Coronary artery (tissue), 2 donors: ENCODE measurements at regions not wholly inside any gene's neighbourhood (a gene's known extent, or its start where the extent isn't known, plus 50 kb on each side); places are given as distances from the start of the nearest gene placed in this dataset.

ENCODE experiments used
- DNase-seq: peaks from one replicate; pipeline ENCODE4 v3.0.0-alpha.2; 2017; ENCODE audit warnings: low spot score
- H3K27ac ChIP-seq, 2 donors: fragments of 200-600 bp; sonication (generic); one replicate each; pipeline ENCODE4 v1.5.1; 2016 to 2019
- H3K4me3 ChIP-seq: fragments of 200-600 bp; sonication (generic); 2 replicates; pipeline ENCODE4 v1.5.1; 2016; ENCODE audit warnings: mild to moderate bottlenecking, moderate library complexity
- CTCF ChIP-seq: fragments of 200-600 bp; sonication (generic); IDR thresholded peaks from one replicate; pipeline ENCODE4 v1.5.1; 2019; ENCODE audit warnings: antibody characterized with exemption

- no peak for DNase-seq
- Histone ChIP-seq H3K4me3 (no peak overlapping the region), H3K27ac (no peak overlapping the region)
- TF ChIP-seq CTCF = no peak
Observed at GRCh38 chr7:15784694-15785030, 98.2 kb upstream of the MEOX2 start.

DNA sequence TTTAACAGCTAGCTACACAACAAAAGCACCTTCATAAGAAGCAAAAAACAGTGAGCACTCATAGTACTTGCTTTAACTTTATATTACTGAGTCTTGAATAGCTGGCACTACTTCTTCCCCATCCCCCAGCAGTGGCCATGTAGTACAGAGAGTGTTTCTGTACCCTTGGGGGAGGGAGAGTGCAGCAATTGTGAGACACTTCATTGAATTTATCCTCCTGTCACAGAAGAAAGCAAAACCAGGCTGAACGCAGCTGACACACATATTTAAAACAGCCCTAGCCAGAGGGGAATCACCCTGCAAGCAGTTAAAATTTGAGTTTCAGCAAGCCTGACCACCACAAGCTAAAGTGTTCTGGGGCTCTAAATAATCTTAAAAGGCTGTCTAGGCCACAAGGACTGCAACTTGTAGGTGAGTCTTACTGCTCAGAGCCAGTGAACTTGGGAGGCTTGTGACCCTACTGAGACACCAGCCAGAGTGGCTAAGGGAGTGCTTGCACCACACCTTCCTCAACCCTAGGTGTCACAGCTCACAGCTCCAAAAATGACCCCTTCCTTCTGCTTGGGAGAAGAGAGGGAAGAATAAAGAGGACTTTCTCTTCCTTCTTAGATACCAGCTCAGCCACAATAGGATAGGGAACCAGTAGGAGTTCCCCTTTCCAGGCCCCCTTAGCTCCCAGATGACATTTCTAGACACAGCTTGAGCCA is 97.7 kb upstream of the MEOX2 start:
- Histone ChIP-seq H3K4me3 (no peak overlapping the region), H3K27ac (no peak overlapping the region)
- no peak for TF ChIP-seq CTCF
- DNase-seq = no peak

- no peak for DNase-seq
- Histone ChIP-seq H3K4me3 (no peak overlapping the region), H3K27ac (no peak overlapping the region)
- TF ChIP-seq CTCF = no peak
Observed at GRCh38 chr7:15782656-15783055, 96.2 kb upstream of the MEOX2 start.

- TF ChIP-seq CTCF = no peak
- no peak for DNase-seq
- Histone ChIP-seq H3K4me3 (no peak overlapping the region), H3K27ac (no peak overlapping the region)
Observed at GRCh38 chr7:15781944-15782343, 95.5 kb upstream of the MEOX2 start.

DNA sequence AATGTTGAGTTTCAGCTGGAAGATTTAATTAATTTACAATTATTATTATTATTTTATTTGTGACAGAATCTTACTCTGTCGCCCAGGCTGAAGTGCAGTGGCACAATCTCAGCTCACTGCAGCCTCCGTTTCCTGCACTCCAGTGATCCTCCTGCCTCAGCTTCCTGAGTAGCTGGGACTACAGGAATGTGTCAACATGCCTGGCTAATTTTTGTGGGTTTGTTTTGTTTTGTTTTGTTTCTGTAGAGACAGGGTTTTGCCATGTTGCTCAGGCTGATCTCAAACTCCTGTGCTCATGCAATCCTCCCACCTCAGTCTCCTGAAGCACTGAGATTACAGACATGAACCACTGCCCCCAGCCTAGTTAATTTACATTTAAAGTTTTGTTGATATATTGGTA is 93.8 kb upstream of the MEOX2 start:
- Histone ChIP-seq H3K4me3 (no peak overlapping the region), H3K27ac (no peak overlapping the region)
- no peak for TF ChIP-seq CTCF
- DNase-seq = no peak

DNA sequence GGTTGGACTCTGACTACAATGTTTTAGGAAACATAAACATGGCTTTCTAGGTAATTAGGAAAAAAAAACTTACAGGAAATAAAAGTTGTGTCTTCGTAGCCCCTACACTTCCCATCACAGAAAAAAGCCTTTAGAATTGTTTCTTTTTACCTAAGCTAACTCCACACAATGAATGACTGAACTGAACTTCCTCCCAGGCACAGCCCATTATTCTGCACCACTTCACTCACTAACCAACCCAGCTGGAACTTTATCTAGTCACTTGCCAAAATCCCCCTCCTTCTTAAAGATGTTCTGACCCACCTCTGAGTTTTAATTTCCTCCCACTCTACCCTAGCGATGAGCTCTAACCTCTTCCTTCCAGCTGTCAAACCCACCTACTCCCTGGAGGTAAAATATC is 91.7 kb upstream of the MEOX2 start:
- DNase-seq = no peak
- TF ChIP-seq CTCF = no peak
- Histone ChIP-seq H3K4me3 (no peak overlapping the region), H3K27ac (no peak overlapping the region)

DNA sequence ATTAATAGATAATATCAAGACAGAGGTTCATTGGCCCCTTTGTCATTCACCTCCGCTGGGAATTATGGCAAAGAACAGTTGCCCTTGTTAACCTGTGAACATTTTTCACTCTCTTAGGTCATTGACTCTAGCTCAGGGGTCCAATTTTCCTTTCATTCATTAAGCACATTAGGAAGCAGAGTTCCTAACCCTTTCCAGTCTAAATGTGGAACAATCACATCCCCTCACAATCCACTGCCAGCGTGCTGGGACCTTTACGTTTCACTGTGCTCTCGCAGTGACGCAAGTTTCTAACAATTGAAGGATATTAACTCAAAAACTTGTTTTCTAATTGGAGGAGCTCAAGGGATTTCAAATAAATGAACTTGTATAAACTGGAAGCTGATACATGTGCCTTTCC is 79.3 kb upstream of the MEOX2 start:
- DNase-seq = no peak
- TF ChIP-seq CTCF = no peak
- H3K27ac ChIP-seq = no peak overlapping the region
- no peak overlapping the region for H3K4me3 ChIP-seq
